Panc1 (cell line): ENCODE measurements at regions not wholly inside any gene's neighbourhood (a gene's known extent, or its start where the extent isn't known, plus 50 kb on each side); places are given as distances from the start of the nearest gene placed in this dataset.
A peak's percentile ranks its signal among the peaks of the same experiment; 100 is the strongest.

Experiments
- ATAC-seq: fragments of 200-7000 bp; cut with Tn5 transposase; 2 replicates; pipeline ENCODE4 v1.9.1; 2020; ENCODE audit warnings: mild to moderate bottlenecking, moderate library complexity
- BruUV-seq: library from RNA; stranded (reverse); fragments of 400-500 nt; replicated peaks from 2 replicates; lab custom pipeline; 2021; lab: Mats Ljungman, UMichigan
- CTCF ChIA-PET: fragments of 300-600 bp; sonication (Branson Sonifier 250); formaldehyde crosslinking; loops from one replicate; lab custom pipeline; 2022; ENCODE audit warnings: antibody characterized with exemption; lab: Charles Lee
- POLR2A ChIA-PET: fragments of 300-600 bp; sonication (Branson Sonifier 250); formaldehyde crosslinking; loops from one replicate; lab custom pipeline; 2022; ENCODE audit warnings: antibody characterized with exemption; lab: Charles Lee
- DNase-seq: peaks from one replicate; pipeline ENCODE4 v3.0.0-alpha.2; 2010; ENCODE audit warnings: low read depth, low spot score
- H3K27ac ChIP-seq: 2 replicates; pipeline ENCODE4 v1.5.1; 2011; ENCODE audit warnings: mild to moderate bottlenecking, low read length, inconsistent platforms
- H3K27me3 ChIP-seq: fragments of 200-500 bp; sonication (Bioruptor generic); 2 replicates; pipeline ENCODE4 v1.6.0; 2014; ENCODE audit warnings: low read length, inconsistent platforms; ENCODE audit not compliant: control insufficient read depth, insufficient read depth
- H3K36me3 ChIP-seq: fragments of 200-500 bp; sonication (Bioruptor generic); 2 replicates; pipeline ENCODE4 v1.5.1; 2014; ENCODE audit warnings: inconsistent platforms, mild to moderate bottlenecking, low read length, moderate library complexity; ENCODE audit not compliant: control insufficient read depth, insufficient read depth
- H3K4me1 ChIP-seq: 2 replicates; pipeline ENCODE4 v1.5.1; 2011; ENCODE audit warnings: inconsistent platforms, mild to moderate bottlenecking, low read length, moderate library complexity; ENCODE audit not compliant: control insufficient read depth, insufficient read depth
- H3K4me3 ChIP-seq, 2 experiments: 2 replicates each; pipeline ENCODE4 v1.5.1; 2011 to 2012; ENCODE audit warnings: low read depth in 2 of 2, low read length in 2 of 2, mild to moderate bottlenecking in 2 of 2, inconsistent platforms in 1 of 2, moderate library complexity in 1 of 2
- H3K9me3 ChIP-seq: fragments of 200-500 bp; sonication (Bioruptor generic); 2 replicates; pipeline ENCODE4 v1.5.1; 2014; ENCODE audit warnings: low read depth, mild to moderate bottlenecking, inconsistent platforms, low read length, moderate library complexity; ENCODE audit not compliant: control insufficient read depth, insufficient read depth
- CTCF ChIP-seq: fragments of 450-650 bp; IDR thresholded peaks from 2 replicates; pipeline ENCODE4 v1.5.1; 2017; ENCODE audit warnings: mild to moderate bottlenecking
- POLR2AphosphoS5 ChIP-seq: IDR thresholded peaks from 2 replicates; pipeline ENCODE4 v1.6.1; 2012; ENCODE audit warnings: mild to moderate bottlenecking, low read depth, low read length, moderate library complexity
- SIN3A ChIP-seq: IDR thresholded peaks from 2 replicates; pipeline ENCODE4 v1.6.1; 2012; ENCODE audit warnings: low read depth, mild to moderate bottlenecking, low read length, moderate library complexity, borderline replicate concordance; ENCODE audit not compliant: insufficient read depth
- TCF7L2 ChIP-seq: IDR thresholded peaks from 2 replicates; pipeline ENCODE4 v1.6.1; 2011; ENCODE audit warnings: mild to moderate bottlenecking, low read depth, low read length, inconsistent platforms
- in situ Hi-C: cut with HindIII; loops from 2 replicates; pipeline ENCODE4 v1.10.0; 2016; ENCODE audit warnings: low sequenced_read_pairs, low pct_unique_long_range_greater_than_20kb
- intact Hi-C: fragments of 100-400 bp; cut with micrococcal nuclease; formaldehyde crosslinking; loops from one replicate; pipeline ENCODE4 v1.10.0; 2022; ENCODE audit not compliant: unreplicated experiment
- TF ChIP-seq, protein P1 (sequence below), 2 experiments: IDR thresholded peaks; 2 replicates each; pipeline ENCODE4 v1.6.1; 2011 to 2012; ENCODE audit warnings: low read depth in 2 of 2, control low read depth in 1 of 2, low read length in 1 of 2, mild to moderate bottlenecking in 1 of 2, moderate library complexity in 1 of 2; ENCODE audit not compliant: insufficient read depth in 1 of 2

- TF ChIP-seq CTCF (no peak), SIN3A (no peak), TCF7L2 (no peak), POLR2AphosphoS5 (no peak)
- TF ChIP-seq, protein P1, sequence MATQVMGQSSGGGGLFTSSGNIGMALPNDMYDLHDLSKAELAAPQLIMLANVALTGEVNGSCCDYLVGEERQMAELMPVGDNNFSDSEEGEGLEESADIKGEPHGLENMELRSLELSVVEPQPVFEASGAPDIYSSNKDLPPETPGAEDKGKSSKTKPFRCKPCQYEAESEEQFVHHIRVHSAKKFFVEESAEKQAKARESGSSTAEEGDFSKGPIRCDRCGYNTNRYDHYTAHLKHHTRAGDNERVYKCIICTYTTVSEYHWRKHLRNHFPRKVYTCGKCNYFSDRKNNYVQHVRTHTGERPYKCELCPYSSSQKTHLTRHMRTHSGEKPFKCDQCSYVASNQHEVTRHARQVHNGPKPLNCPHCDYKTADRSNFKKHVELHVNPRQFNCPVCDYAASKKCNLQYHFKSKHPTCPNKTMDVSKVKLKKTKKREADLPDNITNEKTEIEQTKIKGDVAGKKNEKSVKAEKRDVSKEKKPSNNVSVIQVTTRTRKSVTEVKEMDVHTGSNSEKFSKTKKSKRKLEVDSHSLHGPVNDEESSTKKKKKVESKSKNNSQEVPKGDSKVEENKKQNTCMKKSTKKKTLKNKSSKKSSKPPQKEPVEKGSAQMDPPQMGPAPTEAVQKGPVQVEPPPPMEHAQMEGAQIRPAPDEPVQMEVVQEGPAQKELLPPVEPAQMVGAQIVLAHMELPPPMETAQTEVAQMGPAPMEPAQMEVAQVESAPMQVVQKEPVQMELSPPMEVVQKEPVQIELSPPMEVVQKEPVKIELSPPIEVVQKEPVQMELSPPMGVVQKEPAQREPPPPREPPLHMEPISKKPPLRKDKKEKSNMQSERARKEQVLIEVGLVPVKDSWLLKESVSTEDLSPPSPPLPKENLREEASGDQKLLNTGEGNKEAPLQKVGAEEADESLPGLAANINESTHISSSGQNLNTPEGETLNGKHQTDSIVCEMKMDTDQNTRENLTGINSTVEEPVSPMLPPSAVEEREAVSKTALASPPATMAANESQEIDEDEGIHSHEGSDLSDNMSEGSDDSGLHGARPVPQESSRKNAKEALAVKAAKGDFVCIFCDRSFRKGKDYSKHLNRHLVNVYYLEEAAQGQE (IDR thresholded peaks at IDR 0.05; ENCODE audit: insufficient read depth in 1 of 2, low read depth in 2 of 2, low read length in 1 of 2): no peak
- POLR2A ChIA-PET: interaction anchor here (0.6 kb wide), 1 partner anchor 62 kb away, joined by 4 read pairs; no protein-coding TSS in a partner anchor
- BruUV-seq: no TSS peak
- peaks cover 13% of the 10 kb centered on the region for H3K4me1 ChIP-seq
- H3K27ac ChIP-seq: 0 out of 2 replicates have a peak overlapping the region, but pooled peaks have one; percentile 14
- H3K27me3 ChIP-seq: no peaks in the 10 kb centered on the region
- H3K4me3 ChIP-seq: no peak overlapping the region
- ATAC-seq: 0 out of 2 replicates have a peak, but pooled peaks have one; percentile 46
- H3K9me3 ChIP-seq: no peaks in the 10 kb centered on the region
- intact Hi-C loops (no loop called here), in situ Hi-C loops (no loop called here)
- no peaks in the 10 kb centered on the region for H3K36me3 ChIP-seq
- CTCF ChIA-PET: interaction anchor here (0.5 kb wide), 1 partner anchor 553 kb away, joined by 4 read pairs; no protein-coding TSS in a partner anchor
- DNase-seq: no peak
Measured at GRCh38 chr20:50449738-50450492, 60.3 kb upstream of the PTPN1 start.

DNA sequence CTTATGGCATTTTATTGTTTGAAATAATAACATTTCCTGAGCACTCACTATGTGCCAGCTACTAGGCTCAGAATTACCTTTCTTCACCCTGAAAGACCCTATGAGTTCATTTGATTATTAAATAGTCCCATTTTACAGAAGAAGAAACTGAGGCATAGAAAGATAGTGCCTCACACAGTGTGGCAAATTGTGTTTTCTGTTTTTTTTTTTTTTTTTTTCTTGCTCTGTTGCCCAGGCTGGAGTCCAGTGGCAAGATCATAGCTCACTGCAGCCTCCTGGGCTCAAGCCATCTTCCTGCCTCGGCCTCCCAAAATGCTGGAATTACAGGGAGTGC lies 59.7 kb upstream of the PTPN1 start:
- H3K36me3 ChIP-seq: no peaks in the 10 kb centered on the region
- TF ChIP-seq, protein P1 (IDR thresholded peaks at IDR 0.05; ENCODE audit: insufficient read depth in 1 of 2, low read depth in 2 of 2, low read length in 1 of 2): no peak
- TF ChIP-seq POLR2AphosphoS5: no peak
- TF ChIP-seq TCF7L2: no peak
- no peak for TF ChIP-seq SIN3A
- no peak for TF ChIP-seq CTCF
- H3K27ac ChIP-seq: no peak overlapping the region
- DNase-seq (no peak), ATAC-seq (no peak)
- no peak overlapping the region for H3K4me3 ChIP-seq
- peaks cover 13% of the 10 kb centered on the region for H3K4me1 ChIP-seq
- ChIA-PET POLR2A (interaction anchor here (0.6 kb wide), 1 partner anchor 27 kb away, joined by 3 read pairs; no protein-coding TSS in a partner anchor), CTCF (no interaction called here)
- H3K27me3 ChIP-seq: no peaks in the 10 kb centered on the region
- BruUV-seq: no TSS peak
- in situ Hi-C loops (no loop called here), intact Hi-C loops (no loop called here)
- no peaks in the 10 kb centered on the region for H3K9me3 ChIP-seq
